GM19324 (cell line): ENCODE measurements at regions not wholly inside any gene's neighbourhood (a gene's known extent, or its start where the extent isn't known, plus 50 kb on each side); places are given as distances from the start of the nearest gene placed in this dataset.

Source experiments
- ATAC-seq: cut with Tn5 transposase; IDR thresholded peaks from one replicate; pipeline ENCODE4 v1.9.1; 2021; ENCODE audit warnings: mild to moderate bottlenecking, moderate library complexity; ENCODE audit not compliant: unreplicated experiment, low FRiP score

- no peak for ATAC-seq
These were observed 446.2 kb upstream of the TRPC7 start for GRCh38 chr5:136811551-136811950.

- no peak for ATAC-seq
These were observed 445.7 kb upstream of the TRPC7 start for GRCh38 chr5:136811086-136811485.

GRCh38 chr5:136810261-136810801, 445.0 kb upstream of the TRPC7 start:
- no peak for ATAC-seq

DNA sequence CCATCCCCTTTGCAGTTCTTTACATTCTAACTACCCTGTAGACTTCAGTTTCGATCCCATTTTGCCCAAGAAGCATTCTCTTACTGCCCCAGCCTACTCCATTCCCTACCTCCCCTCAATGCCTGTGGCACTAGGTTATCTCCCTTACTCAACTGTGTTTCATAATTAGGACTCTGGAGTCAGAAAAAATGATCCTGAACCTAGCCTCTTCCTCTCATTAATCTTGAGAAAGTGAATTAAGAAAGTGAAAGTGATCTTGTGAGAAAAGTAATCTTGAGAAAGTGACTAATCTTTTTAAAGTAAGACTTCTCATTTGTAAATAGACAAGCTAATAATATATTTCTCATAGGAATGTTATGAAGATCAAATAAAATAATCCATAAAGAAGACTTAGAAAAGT, 444.0 kb upstream of the TRPC7 start:
- no peak for ATAC-seq

DNA sequence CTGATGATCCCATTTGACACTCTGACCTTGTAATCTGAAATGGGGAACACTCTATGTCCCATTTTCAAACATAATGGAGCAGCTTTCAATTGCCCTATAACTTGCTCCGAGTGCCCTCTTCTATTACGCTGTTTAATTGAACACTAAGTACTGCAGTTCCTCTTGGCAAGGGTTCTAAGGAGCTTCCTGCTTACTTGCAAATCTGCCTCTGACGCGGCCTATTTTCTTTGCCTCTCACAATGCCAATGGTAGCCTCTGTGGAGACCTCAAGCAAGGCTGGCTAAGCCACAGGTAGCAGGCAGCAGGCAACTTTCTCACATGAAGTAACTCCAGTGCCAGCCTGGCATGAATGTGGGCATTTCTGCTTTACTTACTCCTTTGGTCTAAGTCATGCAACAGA, 443.4 kb upstream of the TRPC7 start:
- ATAC-seq, result no peak

- no peak for ATAC-seq
These were observed 440.1 kb upstream of the TRPC7 start for GRCh38 chr5:136805466-136805865.

- ATAC-seq, result no peak
These were observed 437.0 kb upstream of the TRPC7 start for GRCh38 chr5:136802383-136802782.

GRCh38 chr5:136799806-136800372, 434.5 kb upstream of the TRPC7 start:
- ATAC-seq, result no peak

DNA sequence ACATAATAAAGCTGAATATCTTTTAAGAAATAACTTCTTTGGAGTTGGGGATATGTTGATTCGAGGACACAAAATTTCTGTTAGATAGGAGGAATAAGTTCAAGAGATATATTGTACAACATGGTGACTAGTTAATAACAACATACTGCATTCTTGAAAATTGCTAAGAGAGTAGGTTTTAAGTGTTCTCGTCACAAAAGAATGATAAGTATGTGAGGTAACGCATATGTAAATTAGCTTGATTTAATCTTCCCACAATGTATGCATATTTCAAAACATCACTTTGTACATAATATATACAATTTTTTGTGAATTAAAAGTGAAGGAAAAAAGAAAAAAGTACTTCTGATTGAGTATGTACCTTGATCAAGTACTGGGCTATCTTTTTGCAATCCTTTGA, 428.0 kb upstream of the TRPC7 start:
- no peak for ATAC-seq

DNA sequence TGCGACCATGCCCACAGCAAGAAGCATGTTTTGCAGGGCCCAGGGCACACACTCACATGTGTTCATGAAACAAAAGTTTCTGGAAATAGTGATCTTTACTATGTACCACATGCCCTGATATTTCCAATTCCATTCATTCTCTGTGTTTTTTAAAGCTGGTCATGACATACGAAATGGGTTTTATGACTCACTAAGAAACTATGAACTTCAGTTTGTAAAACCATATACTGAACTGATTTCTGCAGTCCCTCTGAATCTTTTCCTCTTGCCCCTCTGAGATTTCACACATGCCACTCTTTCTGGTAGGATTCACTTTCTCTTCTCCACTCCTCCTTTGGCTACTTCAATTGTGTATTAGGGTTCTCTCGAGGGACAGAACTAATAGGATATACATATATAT, 416.1 kb upstream of the TRPC7 start:
- no peak for ATAC-seq

GRCh38 chr5:136780518-136780917, 415.2 kb upstream of the TRPC7 start:
- no peak for ATAC-seq

- ATAC-seq, result no peak
These were observed 410.9 kb upstream of the TRPC7 start for GRCh38 chr5:136776022-136776927.

DNA sequence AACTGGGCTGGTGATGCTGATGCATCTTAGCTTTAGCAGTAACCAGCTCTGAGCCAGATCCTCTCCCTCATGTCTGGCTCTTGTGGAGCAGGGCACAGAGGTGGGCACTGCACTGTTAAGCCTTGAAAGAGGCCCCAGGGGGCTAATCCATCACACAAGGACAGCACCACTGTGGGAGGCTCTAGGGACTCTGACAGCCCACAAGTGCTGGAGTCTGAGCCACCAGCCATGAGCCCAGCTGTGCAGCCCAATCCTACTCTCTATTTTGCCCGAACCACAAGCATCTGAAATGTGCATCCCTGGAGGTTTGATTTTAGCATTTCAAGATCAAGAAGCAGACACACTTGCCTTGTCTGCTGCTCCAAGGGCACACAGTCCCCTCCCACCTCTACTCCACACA, 407.1 kb upstream of the TRPC7 start:
- no peak for ATAC-seq

DNA sequence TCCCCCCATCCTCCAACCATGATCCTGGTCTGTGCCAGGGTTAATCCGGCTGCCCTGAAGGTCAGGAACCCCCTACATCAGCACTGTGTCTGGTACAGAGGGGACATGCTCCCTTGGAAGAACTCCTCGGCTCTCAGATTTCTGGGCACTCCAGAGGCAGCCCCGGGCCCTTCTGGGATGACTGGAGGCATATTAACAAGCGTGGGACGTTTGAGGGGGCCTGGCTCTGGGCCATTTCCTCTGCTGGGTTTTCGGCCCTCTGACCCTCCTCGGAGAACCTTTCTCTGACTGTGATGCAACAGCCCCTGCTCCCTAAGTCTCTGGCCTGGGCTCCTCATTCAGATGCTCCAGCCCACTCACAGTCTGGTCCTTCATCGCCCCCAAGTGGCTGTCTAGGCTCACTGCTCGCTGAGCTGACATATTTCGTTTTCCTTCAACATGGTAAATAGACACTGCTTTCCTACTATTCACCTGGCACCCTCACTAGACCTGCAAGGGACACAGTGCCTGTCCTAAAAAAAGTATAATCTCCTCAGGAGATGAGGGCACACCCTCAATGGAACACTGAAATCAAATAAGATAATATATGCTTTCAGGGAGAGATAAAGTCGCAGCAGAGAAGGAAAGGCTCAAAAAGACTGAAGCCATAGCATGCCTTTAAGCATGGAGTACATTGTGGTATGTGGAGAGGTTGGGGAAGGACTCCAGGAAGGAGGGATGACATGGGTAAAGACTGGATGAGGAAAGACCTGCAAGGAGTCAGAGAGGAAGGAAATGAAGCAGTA, 404.7 kb upstream of the TRPC7 start:
- peak; percentile 69 for ATAC-seq

- no peak for ATAC-seq
These were observed 403.7 kb upstream of the TRPC7 start for GRCh38 chr5:136769093-136769492.

- no peak for ATAC-seq
These were observed 403.1 kb upstream of the TRPC7 start for GRCh38 chr5:136768457-136768856.

DNA sequence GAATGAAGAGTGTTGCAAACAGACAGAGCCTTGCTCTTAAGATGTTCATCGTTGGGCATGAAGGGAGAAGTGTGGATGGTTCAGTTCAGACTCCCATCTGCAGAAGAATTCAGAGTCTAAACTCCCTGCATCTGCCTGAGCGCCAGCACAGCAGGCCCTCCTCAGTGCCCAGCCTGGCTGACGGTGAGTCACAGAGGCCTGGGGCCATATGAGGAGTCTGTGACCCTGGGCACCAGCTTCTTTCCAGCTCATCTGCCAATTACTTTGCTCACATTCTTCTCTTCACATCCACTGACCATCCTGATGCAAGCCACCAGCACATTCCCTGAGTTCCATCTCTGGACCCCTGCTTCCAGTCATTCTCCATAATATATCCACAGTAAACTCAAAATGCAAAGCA, 401.1 kb upstream of the TRPC7 start:
- no peak for ATAC-seq

- ATAC-seq, result no peak
These were observed 399.3 kb upstream of the TRPC7 start for GRCh38 chr5:136764601-136765000.

- ATAC-seq, result no peak
These were observed 398.2 kb upstream of the TRPC7 start for GRCh38 chr5:136763548-136763947.

GRCh38 chr5:136754216-136754615, 388.9 kb upstream of the TRPC7 start:
- no peak for ATAC-seq

DNA sequence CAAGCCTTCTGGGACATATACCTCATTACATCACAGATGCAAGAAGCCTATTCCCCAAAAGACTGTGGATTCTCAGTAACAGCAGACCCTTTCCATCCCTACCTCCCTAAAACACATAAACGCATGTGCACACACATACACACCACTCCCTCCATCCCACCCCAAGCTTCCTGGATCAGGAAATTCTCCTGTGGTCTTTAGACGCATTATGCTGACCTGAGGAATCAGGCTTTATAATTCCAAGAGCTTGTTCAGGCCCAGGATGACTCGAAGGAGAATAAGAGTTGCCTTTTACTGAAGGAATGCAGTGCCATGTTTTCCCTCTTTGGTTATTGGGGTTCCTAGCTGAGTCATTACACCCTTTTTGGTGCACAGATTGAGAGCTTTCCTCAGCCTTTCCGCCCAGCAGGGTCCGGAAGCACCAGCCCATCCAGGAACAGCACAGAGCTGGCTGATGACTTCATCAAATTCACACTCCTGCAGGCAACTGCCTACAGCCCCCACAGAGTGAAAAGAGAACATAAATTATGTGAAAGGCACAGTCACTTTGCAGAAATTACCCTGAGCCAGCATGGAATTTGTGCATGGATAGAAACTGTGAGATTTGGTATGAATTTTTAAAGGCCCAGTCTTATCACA, 385.0 kb upstream of the TRPC7 start:
- no peak for ATAC-seq
